ENCODE measurements at regions not wholly inside any gene's neighbourhood (a gene's known extent, or its start where the extent isn't known, plus 50 kb on each side); places are given as distances from the start of the nearest gene placed in this dataset.

DNA sequence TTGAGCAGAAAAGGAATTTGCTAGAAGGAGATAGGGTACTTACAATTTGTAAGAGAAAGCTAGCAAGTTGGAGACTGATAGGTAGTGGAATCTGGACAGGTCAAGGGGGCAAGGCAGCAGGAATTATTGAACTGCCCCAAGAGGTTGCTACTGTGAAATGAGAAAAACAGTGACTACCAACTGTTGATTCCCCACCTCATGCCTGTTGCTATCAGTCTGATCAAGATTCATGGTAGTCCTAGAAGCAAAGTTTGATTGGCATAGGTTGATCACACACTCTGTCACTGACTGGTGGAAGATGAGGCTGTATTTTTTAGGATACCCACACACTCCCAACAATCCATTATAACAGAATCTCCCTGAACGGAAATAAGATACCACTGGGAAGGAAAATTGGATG is 89.4 kb upstream of the IGF1 start:
- no peak overlapping the region for H3K4me3 ChIP-seq (ENCODE audit: low read depth, low read length)
- DNase-seq (ENCODE audit: low read depth), result no peak
- TF ChIP-seq, protein P1, sequence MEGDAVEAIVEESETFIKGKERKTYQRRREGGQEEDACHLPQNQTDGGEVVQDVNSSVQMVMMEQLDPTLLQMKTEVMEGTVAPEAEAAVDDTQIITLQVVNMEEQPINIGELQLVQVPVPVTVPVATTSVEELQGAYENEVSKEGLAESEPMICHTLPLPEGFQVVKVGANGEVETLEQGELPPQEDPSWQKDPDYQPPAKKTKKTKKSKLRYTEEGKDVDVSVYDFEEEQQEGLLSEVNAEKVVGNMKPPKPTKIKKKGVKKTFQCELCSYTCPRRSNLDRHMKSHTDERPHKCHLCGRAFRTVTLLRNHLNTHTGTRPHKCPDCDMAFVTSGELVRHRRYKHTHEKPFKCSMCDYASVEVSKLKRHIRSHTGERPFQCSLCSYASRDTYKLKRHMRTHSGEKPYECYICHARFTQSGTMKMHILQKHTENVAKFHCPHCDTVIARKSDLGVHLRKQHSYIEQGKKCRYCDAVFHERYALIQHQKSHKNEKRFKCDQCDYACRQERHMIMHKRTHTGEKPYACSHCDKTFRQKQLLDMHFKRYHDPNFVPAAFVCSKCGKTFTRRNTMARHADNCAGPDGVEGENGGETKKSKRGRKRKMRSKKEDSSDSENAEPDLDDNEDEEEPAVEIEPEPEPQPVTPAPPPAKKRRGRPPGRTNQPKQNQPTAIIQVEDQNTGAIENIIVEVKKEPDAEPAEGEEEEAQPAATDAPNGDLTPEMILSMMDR (IDR thresholded peaks at IDR 0.05; ENCODE audit: insufficient read depth, low read depth, low read length), result no peak

DNA sequence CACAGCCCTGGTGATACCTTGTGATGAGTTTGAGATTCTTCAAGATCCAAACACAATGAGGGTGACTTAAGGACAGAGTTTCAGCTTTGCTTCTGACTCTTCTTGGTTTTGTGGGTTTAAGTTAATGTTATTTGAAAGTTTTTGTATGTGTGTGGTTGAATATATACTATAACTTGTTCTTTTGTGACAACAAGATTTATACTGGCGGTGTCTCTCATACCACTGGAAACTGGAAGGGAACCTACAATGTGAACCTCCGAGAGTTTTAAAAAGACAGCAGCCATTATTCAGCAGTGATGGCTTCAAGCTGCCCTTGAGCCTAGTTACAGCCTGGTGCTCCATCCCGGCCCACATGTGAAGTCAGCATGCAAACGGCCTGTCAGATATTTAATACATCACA is 87.9 kb upstream of the IGF1 start:
- DNase-seq (ENCODE audit: low read depth), result no peak
- TF ChIP-seq, protein P1 (IDR thresholded peaks at IDR 0.05; ENCODE audit: insufficient read depth, low read depth, low read length), result no peak
- no peak overlapping the region for H3K4me3 ChIP-seq (ENCODE audit: low read depth, low read length)

DNA sequence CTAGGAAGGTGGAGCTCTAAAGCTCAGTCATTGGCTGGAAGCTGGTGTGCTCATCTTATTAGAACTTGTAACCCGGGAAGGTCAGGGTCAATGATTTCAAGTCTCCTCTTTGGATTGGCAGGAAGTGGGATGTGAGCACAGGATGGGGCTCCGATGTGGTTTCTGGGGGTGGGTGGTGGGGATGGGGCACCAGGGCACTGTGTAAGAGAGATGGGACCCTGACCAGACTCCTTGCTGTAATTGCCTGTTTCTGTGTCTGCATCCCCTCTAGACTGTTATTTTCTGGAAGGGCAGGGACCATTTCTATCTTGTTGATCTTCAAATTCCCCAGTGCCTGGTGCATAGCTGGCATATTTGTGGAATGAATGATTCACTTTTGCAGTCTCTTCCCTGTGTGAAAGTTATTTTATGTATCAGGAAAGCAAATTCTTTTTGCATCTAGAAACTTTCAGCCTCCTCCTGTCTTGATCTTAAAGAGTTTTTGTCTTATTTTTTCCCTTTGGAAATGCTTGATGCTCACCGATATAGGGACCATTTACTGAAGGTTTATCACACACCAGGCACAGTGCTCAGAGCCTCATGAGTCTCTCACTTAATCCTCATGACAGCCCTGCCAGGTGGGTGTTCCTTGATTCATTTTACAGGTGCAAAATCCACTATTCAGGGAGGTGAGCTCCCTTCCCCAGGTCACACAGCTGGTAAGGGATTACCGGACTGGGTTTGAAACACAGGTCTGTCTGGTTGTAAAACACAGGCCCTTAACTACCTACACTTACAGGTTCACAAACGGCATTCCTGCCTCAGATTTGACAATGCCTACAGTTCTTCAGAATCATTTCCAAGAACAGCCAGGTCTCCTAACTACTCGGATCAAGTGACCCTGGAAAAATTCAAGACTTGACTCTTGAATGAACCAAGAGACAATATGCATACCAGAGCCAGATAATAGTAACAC is 86.9 kb upstream of the IGF1 start:
- no peak overlapping the region for H3K4me3 ChIP-seq (ENCODE audit: low read depth, low read length)
- DNase-seq (ENCODE audit: low read depth), result peak; percentile 60
- TF ChIP-seq, protein P1 (IDR thresholded peaks at IDR 0.05; ENCODE audit: insufficient read depth, low read depth, low read length), result no peak

DNA sequence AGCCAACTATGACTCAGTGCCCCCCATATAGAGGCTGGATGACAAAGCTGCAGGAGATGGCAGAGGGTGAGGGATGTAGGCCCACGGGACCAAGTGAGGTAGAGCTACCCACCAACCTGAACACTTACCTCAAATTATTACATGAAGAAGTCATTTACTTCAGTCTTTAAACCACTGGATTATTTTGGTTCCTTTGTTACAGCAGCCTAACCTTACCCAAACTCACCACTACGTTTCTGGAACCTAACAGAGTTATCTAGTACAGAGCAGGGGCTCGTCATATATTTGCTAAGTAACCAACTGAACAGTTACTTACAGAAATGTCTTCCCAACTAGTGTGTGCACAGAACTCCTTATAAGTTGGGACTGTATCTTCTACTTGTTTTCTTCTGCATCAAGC is 85.2 kb upstream of the IGF1 start:
- DNase-seq (ENCODE audit: low read depth), result no peak
- TF ChIP-seq, protein P1 (IDR thresholded peaks at IDR 0.05; ENCODE audit: insufficient read depth, low read depth, low read length), result no peak
- H3K4me3 ChIP-seq (ENCODE audit: low read depth, low read length), result no peak overlapping the region

DNA sequence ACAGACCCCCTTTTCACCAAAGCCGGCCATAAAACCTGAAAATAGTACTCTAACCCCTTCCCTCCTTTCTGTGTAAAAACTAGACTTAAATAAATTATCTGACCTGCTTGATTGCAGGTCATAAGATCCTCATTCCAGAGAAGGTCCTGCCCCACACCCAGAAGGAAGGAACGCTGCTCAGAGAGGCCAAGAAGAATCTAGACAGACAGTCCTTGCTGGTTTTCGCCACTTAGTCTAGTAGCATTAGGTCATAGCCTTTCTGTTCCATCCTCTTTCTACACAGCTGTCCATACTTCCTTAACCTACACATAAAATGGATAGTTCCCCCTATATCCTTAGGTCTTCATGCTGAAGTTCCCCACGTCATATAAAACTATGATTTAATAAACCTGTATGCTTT is 83.7 kb upstream of the IGF1 start:
- no peak overlapping the region for H3K4me3 ChIP-seq (ENCODE audit: low read depth, low read length)
- TF ChIP-seq, protein P1 (IDR thresholded peaks at IDR 0.05; ENCODE audit: insufficient read depth, low read depth, low read length), result no peak
- DNase-seq (ENCODE audit: low read depth), result no peak

DNA sequence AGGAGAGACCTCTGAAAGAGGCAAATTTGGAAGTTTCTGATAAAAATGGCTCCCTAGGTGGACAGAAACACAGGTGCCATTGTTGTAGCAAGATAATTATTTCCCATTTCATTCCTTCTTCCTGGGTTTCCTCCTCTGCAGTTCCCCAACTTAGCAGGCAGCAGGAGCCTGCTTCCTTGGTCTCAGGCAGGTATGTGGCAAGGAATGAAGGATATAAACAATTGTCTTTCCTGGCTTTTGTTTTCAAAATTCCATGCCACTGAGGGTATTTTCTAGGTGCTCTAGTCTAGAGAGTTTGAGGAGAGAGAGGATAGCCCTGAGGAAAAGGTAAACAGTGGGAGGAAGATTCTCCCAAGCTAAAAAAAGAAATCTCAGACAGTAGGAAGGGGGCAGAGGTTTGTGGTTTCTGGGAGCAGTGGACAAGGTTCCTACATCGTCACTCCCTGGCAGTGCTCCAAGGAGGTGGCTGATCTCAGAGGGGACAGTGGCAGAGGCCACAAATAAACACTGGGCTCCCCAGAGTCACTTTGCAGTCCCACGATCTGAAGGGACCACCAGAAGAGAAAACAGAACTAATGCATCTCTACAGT is 82.6 kb upstream of the IGF1 start:
- TF ChIP-seq, protein P1 (IDR thresholded peaks at IDR 0.05; ENCODE audit: insufficient read depth, low read depth, low read length), result no peak
- no peak overlapping the region for H3K4me3 ChIP-seq (ENCODE audit: low read depth, low read length)
- no peak for DNase-seq (ENCODE audit: low read depth)
